K562 (cell line): ENCODE measurements at regions not wholly inside any gene's neighbourhood (a gene's known extent, or its start where the extent isn't known, plus 50 kb on each side); places are given as distances from the start of the nearest gene placed in this dataset.

Experiments used
- ATAC-seq: fragments of 200-7000 bp; cut with Tn5 transposase; 3 replicates; pipeline ENCODE4 v1.9.1; 2020; ENCODE audit warnings: moderate library complexity
- BruUV-seq: library from RNA; stranded (reverse); fragments of 400-500 nt; replicated peaks from 2 replicates; lab custom pipeline; 2021; lab: Mats Ljungman, UMichigan
- CTCF ChIA-PET: fragments of 300-600 bp; formaldehyde crosslinking; extraction: SDS; loops from one replicate; lab custom pipeline; 2021; ENCODE audit warnings: low intra/inter-chr PET ratio; lab: Yijun Ruan, JAX
- POLR2A ChIA-PET: fragments of 300-600, 350-650 bp; sonication (Branson Sonifier 250); formaldehyde crosslinking; extraction: SDS; loops from one replicate; lab custom pipeline; 2021; ENCODE audit warnings: antibody characterized with exemption, inconsistent platforms; lab: Yijun Ruan, JAX
- DNase-seq, 4 experiments: peaks; one replicate each; pipeline versions ENCODE4 v3.0.0 to v3.0.0-alpha.2; 2011 to 2018; ENCODE audit warnings: low spot score in 3 of 4, mixed read lengths in 3 of 4; ENCODE audit errors: extremely low read depth in 1 of 4
- FAIRE-seq: peaks from 2 replicates; lab custom pipeline; 2011; peaks lifted over from hg19 to GRCh38; lab: Jason Lieb, UNC
- H2AFZ ChIP-seq: 2 replicates; pipeline ENCODE4 v1.6.0; 2011; ENCODE audit warnings: low read depth, low read length, control low read depth, inconsistent platforms
- H3K27ac ChIP-seq: fragments of 200-600 bp; 3 replicates; pipeline ENCODE4 v1.8.0; 2011; ENCODE audit warnings: low read depth, mild to moderate bottlenecking, control low read depth, inconsistent platforms, low read length, moderate library complexity, mixed read lengths; ENCODE audit errors: extremely low read depth
- H3K27me3 ChIP-seq, 2 experiments: fragments of 300-600 bp in 1 of 2; 2 replicates in 1 of 2; 3 replicates in 1 of 2; pipeline versions ENCODE4 v1.6.0 to v1.8.0; 2011; ENCODE audit warnings: inconsistent platforms in 2 of 2, low read length in 2 of 2, mild to moderate bottlenecking in 1 of 2, mixed read lengths in 1 of 2, moderate library complexity in 1 of 2; ENCODE audit not compliant: control insufficient read depth in 2 of 2, insufficient read depth in 2 of 2
- H3K36me3 ChIP-seq: fragments of 300-600 bp; 3 replicates; pipeline ENCODE4 v1.8.0; 2011; ENCODE audit warnings: mild to moderate bottlenecking, low read length, inconsistent platforms; ENCODE audit not compliant: control insufficient read depth, insufficient read depth
- H3K4me1 ChIP-seq, 2 experiments: fragments of 200-600 bp in 1 of 2; replicated peaks in 1 of 2; 2 replicates in 1 of 2; 3 replicates in 1 of 2; pipeline versions ENCODE4 v1.5.1 to v1.8.0; 2011; ENCODE audit warnings: inconsistent platforms in 2 of 2, low read length in 2 of 2, mild to moderate bottlenecking in 1 of 2, mixed read lengths in 1 of 2, moderate library complexity in 1 of 2; ENCODE audit not compliant: control insufficient read depth in 2 of 2, insufficient read depth in 2 of 2
- H3K4me2 ChIP-seq: 2 replicates; pipeline ENCODE4 v1.6.1; 2011; ENCODE audit warnings: low read length, control low read depth, inconsistent platforms, mixed read lengths; ENCODE audit not compliant: insufficient read depth
- H3K4me3 ChIP-seq: fragments of 200-600 bp; sonication (generic), shearing (Covaris generic); 2 replicates; pipeline ENCODE4 v1.5.1; 2016; ENCODE audit warnings: control low read depth, inconsistent platforms
- H3K79me2 ChIP-seq: fragments of 200-600 bp; 3 replicates; pipeline ENCODE4 v1.8.0; 2011; ENCODE audit warnings: low read length, inconsistent platforms; ENCODE audit not compliant: control insufficient read depth, insufficient read depth
- H3K9ac ChIP-seq, 2 experiments: 2 replicates each; pipeline versions ENCODE4 v1.6.0 to v1.6.1; 2011; ENCODE audit warnings: low read depth in 2 of 2, low read length in 2 of 2, control low read depth in 1 of 2, inconsistent platforms in 1 of 2, mild to moderate bottlenecking in 1 of 2, mixed read lengths in 1 of 2; ENCODE audit not compliant: insufficient read depth in 1 of 2
- H3K9me1 ChIP-seq: one replicate; pipeline ENCODE4 v1.6.0; 2011; ENCODE audit warnings: inconsistent platforms, mild to moderate bottlenecking, low read length, moderate library complexity; ENCODE audit not compliant: control insufficient read depth, insufficient read depth
- H3K9me3 ChIP-seq: replicated peaks from 2 replicates; pipeline ENCODE4 v1.5.1; 2011; ENCODE audit warnings: low read depth, low read length, inconsistent platforms; ENCODE audit not compliant: control insufficient read depth, insufficient read depth
- H4K20me1 ChIP-seq: replicated peaks from 2 replicates; pipeline ENCODE4 v1.6.1; 2011; ENCODE audit warnings: low read length, inconsistent platforms, mixed read lengths; ENCODE audit not compliant: control insufficient read depth, insufficient read depth
- C11orf30 ChIP-seq: fragments of 450-650 bp; IDR thresholded peaks from 2 replicates; pipeline ENCODE4 v1.6.1; 2016; ENCODE audit warnings: low read depth, mild to moderate bottlenecking
- HDGF ChIP-seq: fragments of 450-650 bp; IDR thresholded peaks from 2 replicates; pipeline ENCODE4 v1.6.1; 2016
- HMG20A ChIP-seq: fragments of 450-650 bp; formaldehyde crosslinking; conservative IDR thresholded peaks from 2 replicates; pipeline ENCODE4 v1.4.0; 2020; ENCODE audit warnings: mild to moderate bottlenecking, mixed read lengths
- ILK ChIP-seq: fragments of 450-650 bp; IDR thresholded peaks from 2 replicates; pipeline ENCODE4 v1.6.1; 2016; ENCODE audit warnings: missing genetic modification characterization, low read depth, mild to moderate bottlenecking, missing compliant biosample characterization, moderate library complexity, borderline replicate concordance
- MAFG ChIP-seq: fragments of 450-650 bp; conservative IDR thresholded peaks from 2 replicates; pipeline ENCODE4 v1.6.1; 2016; ENCODE audit warnings: missing genetic modification characterization, missing compliant biosample characterization
- NFE2 ChIP-seq: IDR thresholded peaks from 2 replicates; pipeline ENCODE4 v1.6.1; 2014; ENCODE audit warnings: antibody characterized with exemption, low read depth
- NKRF ChIP-seq: fragments of 450-650 bp; IDR thresholded peaks from 2 replicates; pipeline ENCODE4 v1.6.1; 2016; ENCODE audit warnings: borderline replicate concordance
- RAD51 ChIP-seq: fragments of 450-650 bp; IDR thresholded peaks from 2 replicates; pipeline ENCODE4 v1.7.1; 2016; ENCODE audit warnings: low read depth, mild to moderate bottlenecking, borderline replicate concordance
- SMAD3 ChIP-seq: fragments of 450-650 bp; formaldehyde crosslinking; conservative IDR thresholded peaks from 2 replicates; pipeline ENCODE4 v1.4.0; 2020; ENCODE audit warnings: mild to moderate bottlenecking
- ZNF274 ChIP-seq: IDR thresholded peaks from 2 replicates; pipeline ENCODE4 v1.6.1; 2011; ENCODE audit warnings: low read depth, mild to moderate bottlenecking, low read length, moderate library complexity, borderline replicate concordance
- ZNF280A ChIP-seq: fragments of 450-650 bp; IDR thresholded peaks from 2 replicates; pipeline ENCODE4 v1.6.1; 2018; ENCODE audit warnings: mild to moderate bottlenecking, low read depth; ENCODE audit not compliant: partially characterized antibody
- ZNF282 ChIP-seq: sonication (generic); formaldehyde crosslinking; IDR thresholded peaks from 2 replicates; pipeline ENCODE4 v1.8.1; 2023; ENCODE audit warnings: missing genetic modification reagents
- ZNF316 ChIP-seq: fragments of 450-650 bp; IDR thresholded peaks from 2 replicates; pipeline ENCODE4 v1.6.1; 2016
- ZNF764 ChIP-seq: fragments of 250-450 bp; sonication (Bioruptor Pico); IDR thresholded peaks from 2 replicates; pipeline ENCODE4 v1.4.0; 2020; ENCODE audit warnings: low read depth, mild to moderate bottlenecking, moderate library complexity
- WGBS: fragments of 100-300 bp; shearing (Covaris generic); methylation state at CpG from one replicate; pipeline ENCODE4 v1.1.6; 2016; ENCODE audit warnings: low coverage, mixed read lengths; ENCODE audit not compliant: insufficient coverage; ENCODE audit errors: missing lambda C conversion rate; 5-methylcytosine and 5-hydroxymethylcytosine counted together
- in situ Hi-C: fragments of 300-500 bp; cut with MboI; formaldehyde crosslinking; loops from 4 replicates; pipeline ENCODE4 v1.15.0; 2018; ENCODE audit warnings: inconsistent platforms, mixed read lengths
- intact Hi-C: fragments of 100-400 bp; cut with micrococcal nuclease; formaldehyde crosslinking; loops from 2 replicates; pipeline ENCODE4 v1.14.2; 2022

- ATAC-seq (no peak), FAIRE-seq (no peak), DNase-seq (no peak)
- no peaks in the 10 kb centered on the region for H3K9me1 ChIP-seq
- H3K4me1 ChIP-seq, result no peaks in the 10 kb centered on the region; a peak in 1 of 5 replicates
- H3K4me3 ChIP-seq, result no peak overlapping the region
- 2% methylated on average over 13 of the region's 13 CpGs for WGBS
- BruUV-seq, result no TSS peak
- H4K20me1 ChIP-seq, result no peaks in the 10 kb centered on the region
- intact Hi-C loops, result no loop called here
- no peak overlapping the region for H2AFZ ChIP-seq
- ChIA-PET POLR2A (interaction anchor here (0.7 kb wide), 1 partner anchor 606 kb away, joined by 3 read pairs; no protein-coding TSS in a partner anchor), CTCF (no interaction called here)
- in situ Hi-C loops, result no loop called here
- no peaks in the 10 kb centered on the region for H3K36me3 ChIP-seq
- no peak overlapping the region for H3K9ac ChIP-seq
- H3K9me3 ChIP-seq, result no peaks in the 10 kb centered on the region
- no peaks in the 10 kb centered on the region for H3K79me2 ChIP-seq
- peaks cover 8 to 51% of the 10 kb centered on the region in 2 experiments; a peak in 4 of 5 replicates for H3K27me3 ChIP-seq
- no peak for TF ChIP-seq HMG20A (CRISPR knock-in tag)
- TF ChIP-seq ZNF764 (CRISPR knock-in tag), result no peak
- no peak for TF ChIP-seq ZNF274
- TF ChIP-seq ZNF316, result peak; percentile 48; the same call in 1 of the 2 replicates
- TF ChIP-seq ZNF280A, result no peak
- TF ChIP-seq ZNF282 (CRISPR knock-in tag), result no peak
- no peak for TF ChIP-seq RAD51
- TF ChIP-seq NKRF, result no peak
- 0 out of 2 replicates have a peak, but pooled peaks have one; percentile 45 for TF ChIP-seq C11orf30
- TF ChIP-seq MAFG (tag), result peak; percentile 39
- no peak for TF ChIP-seq SMAD3 (CRISPR knock-in tag)
- TF ChIP-seq NFE2, result peak; percentile 25; the same call in 1 of the 2 replicates
- TF ChIP-seq HDGF, result no peak
- no peak for TF ChIP-seq ILK (tag)
- H3K4me2 ChIP-seq, result no peak overlapping the region
- H3K27ac ChIP-seq, result no peak overlapping the region
These were observed 75.4 kb upstream of the POMGNT2 start for GRCh38 chr3:43181202-43181821.
